ENCODE measurements at regions not wholly inside any gene's neighbourhood (a gene's known extent, or its start where the extent isn't known, plus 50 kb on each side); places are given as distances from the start of the nearest gene placed in this dataset.

DNA sequence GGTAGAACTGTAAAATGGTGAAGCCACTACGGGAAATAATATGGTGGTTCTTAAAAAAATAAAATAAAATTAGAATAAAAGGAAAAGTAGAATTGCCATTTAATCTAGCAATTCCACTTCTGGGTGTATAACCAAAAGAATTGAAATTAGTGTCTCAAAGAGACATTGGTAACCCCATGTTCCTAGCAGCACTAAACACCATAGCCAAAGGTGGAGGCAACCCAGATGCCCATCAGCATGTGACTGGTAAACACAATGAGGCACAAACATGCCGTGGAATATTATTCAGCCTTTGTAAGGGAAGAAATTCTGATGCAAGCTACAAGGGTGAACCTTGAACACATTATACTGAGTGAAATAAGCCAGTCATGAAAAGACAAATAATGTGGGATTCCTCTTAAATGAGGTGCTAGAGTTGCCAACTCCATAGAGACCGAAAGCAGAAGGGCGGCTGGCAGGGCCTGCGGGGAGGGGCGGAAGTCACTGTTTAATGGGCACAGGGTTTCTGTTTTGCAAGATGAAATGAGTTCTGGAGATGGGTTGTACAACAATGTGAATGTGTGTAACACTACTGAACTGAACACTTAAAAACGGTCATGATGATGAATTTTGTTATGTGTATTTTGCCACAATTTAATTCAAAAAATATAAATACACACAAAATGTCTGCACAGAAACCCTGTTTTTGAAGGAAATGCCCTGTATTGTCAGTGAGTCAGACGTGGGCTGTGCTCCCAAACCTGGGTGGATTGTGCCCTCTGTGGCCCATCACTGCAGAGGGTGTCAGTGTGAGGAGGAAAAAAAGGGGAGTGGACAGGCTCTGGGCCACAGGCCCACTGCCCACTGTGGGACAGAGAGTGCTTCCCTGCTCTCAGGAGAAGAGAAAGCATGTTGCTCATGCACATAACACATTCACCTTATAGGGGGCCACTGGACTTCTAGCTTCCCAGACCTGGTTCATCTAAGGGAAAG is 49.6 kb upstream of the CD93 start:
- H3K9me3 ChIP-seq, result no peaks in the 10 kb centered on the region
- 84 to 90% methylated on average over 5 to 8 of the region's 8 CpGs for WGBS, 2 donors (ENCODE audit: low coverage in 1 of 2)
- no peak for DNase-seq
- intact Hi-C loops (cut with DNase I; ENCODE audit: low total_unique reads), result no loop called here
- peaks cover 0 to 6% (median 0%) of the 10 kb centered on the region in 4 donors for H3K4me1 ChIP-seq
- H3K27me3 ChIP-seq, result no peaks in the 10 kb centered on the region
- H3K36me3 ChIP-seq, result no peaks in the 10 kb centered on the region
- in situ Hi-C loops (cut with MboI; ENCODE audit: low pct_ligation_motif_present in 1 of 4, low pct_unique_long_range_greater_than_20kb in 1 of 4, low sequenced_read_pairs in 3 of 4), result no loop called here
- H3K27ac ChIP-seq, result no peak overlapping the region
- no peak overlapping the region for H3K4me3 ChIP-seq
- TF ChIP-seq POLR2A (IDR thresholded peaks at IDR 0.05) (no peak), POLR2AphosphoS5 (IDR thresholded peaks at IDR 0.05) (no peak), EP300 (IDR thresholded peaks at IDR 0.05; ENCODE audit: low read depth) (no peak)
- TF ChIP-seq, protein P1, sequence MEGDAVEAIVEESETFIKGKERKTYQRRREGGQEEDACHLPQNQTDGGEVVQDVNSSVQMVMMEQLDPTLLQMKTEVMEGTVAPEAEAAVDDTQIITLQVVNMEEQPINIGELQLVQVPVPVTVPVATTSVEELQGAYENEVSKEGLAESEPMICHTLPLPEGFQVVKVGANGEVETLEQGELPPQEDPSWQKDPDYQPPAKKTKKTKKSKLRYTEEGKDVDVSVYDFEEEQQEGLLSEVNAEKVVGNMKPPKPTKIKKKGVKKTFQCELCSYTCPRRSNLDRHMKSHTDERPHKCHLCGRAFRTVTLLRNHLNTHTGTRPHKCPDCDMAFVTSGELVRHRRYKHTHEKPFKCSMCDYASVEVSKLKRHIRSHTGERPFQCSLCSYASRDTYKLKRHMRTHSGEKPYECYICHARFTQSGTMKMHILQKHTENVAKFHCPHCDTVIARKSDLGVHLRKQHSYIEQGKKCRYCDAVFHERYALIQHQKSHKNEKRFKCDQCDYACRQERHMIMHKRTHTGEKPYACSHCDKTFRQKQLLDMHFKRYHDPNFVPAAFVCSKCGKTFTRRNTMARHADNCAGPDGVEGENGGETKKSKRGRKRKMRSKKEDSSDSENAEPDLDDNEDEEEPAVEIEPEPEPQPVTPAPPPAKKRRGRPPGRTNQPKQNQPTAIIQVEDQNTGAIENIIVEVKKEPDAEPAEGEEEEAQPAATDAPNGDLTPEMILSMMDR (IDR thresholded peaks at IDR 0.05), result no peak

Small RNA genes in the stretch of these regions (small RNA-seq; reads per million reads assigned to genes)
- gene RNA5SP478, result 0 reads per million in 4 donors

All from transverse colon (tissue), 4 donors.